ENCODE measurements at regions not wholly inside any gene's neighbourhood (a gene's known extent, or its start where the extent isn't known, plus 50 kb on each side); places are given as distances from the start of the nearest gene placed in this dataset.

DNA sequence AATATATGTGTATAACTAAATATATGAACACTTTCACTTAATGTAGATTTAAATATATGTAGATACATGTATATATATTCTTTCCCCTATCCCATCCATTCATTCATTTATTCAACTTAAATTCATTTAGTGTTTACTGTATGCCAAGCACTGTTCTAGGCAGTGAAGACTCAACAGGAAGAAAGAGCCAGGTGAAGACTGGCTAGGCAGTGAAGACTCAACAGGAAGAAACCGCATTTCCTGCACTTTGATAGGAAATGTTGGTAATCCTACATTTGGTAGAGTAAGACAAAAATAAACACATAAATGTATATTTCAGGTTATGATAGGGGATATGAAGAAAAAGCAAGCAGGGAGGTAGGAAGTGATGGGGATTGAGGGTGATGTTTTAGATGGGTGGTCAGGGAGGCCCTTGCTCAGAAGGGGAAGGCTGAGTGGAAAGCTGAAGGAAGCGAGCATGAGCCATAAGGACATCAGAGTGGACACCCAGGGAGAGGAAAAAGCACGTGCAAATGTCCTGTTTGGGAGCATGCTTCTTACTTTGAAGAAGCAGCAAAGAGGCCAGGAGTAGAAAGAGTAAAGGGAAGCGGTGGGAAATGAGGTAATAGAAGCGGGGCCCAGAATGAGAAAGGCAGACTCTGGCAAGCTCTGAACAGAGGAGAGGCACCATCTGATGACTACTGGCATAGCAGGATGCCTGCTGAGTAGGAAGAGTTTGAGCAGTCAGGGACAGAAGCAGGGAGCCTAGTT lies 227.8 kb upstream of the MAP3K1 start:
- H3K27ac ChIP-seq (ENCODE audit: low read depth, low read length): no peak overlapping the region
- no peak overlapping the region for H3K9ac ChIP-seq (ENCODE audit: low read depth in 1 of 3, low read length in 3 of 3)
- H3K4me3 ChIP-seq (ENCODE audit: low read length in 3 of 3): no peak overlapping the region
- H3K9me3 ChIP-seq (ENCODE audit: control insufficient read depth in 3 of 3, low read length in 3 of 3): peaks cover 0 to 2% (median 0%) of the 10 kb centered on the region in 3 donors
- H3K4me1 ChIP-seq (ENCODE audit: control insufficient read depth in 3 of 3, insufficient read depth in 3 of 3, low read length in 3 of 3): peaks cover 19 to 32% (median 26%) of the 10 kb centered on the region in 3 donors
- no peaks in the 10 kb centered on the region for H3K36me3 ChIP-seq (ENCODE audit: control insufficient read depth in 3 of 3, insufficient read depth in 3 of 3, low read length in 3 of 3)
- no peaks in the 10 kb centered on the region for H3K27me3 ChIP-seq (ENCODE audit: control insufficient read depth in 3 of 3, insufficient read depth in 3 of 3, low read length in 3 of 3)

DNA sequence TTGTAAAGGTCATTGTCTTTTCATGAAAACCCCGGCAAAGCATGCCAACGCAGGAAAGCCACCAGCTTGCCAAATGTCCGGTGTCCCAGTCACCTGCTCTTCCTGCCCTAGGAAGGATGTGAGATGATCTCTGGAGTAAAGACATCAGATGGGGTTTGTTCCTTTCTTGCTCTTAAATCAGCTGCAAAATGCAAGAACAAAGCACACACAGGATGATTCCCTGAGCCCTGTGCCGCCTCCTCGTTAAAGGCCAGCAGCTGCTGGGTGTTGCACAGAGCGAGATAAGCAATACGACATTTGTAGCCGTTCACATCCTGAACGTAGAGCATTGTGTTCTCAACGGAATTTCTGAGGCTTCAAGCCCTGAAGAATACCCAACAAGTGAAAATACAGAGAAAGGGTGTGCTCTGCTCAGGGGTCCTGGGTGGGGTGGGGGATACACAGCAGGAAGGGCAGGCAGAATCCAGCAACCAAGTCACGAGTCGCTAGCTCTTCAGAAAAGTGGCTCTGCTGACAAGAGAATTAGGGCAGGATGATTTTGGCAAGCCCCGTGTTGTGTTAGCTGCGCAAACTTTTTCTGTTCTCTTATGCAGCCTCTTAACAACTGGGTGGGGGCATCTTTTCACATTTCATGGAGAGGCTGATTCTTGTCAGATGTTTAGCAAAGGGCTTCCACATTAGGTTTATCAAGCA lies 229.2 kb upstream of the MAP3K1 start:
- H3K27ac ChIP-seq (ENCODE audit: low read depth, low read length): no peak overlapping the region
- no peaks in the 10 kb centered on the region for H3K36me3 ChIP-seq (ENCODE audit: control insufficient read depth in 3 of 3, insufficient read depth in 3 of 3, low read length in 3 of 3)
- H3K27me3 ChIP-seq (ENCODE audit: control insufficient read depth in 3 of 3, insufficient read depth in 3 of 3, low read length in 3 of 3): no peaks in the 10 kb centered on the region
- H3K9ac ChIP-seq (ENCODE audit: low read depth in 1 of 3, low read length in 3 of 3): no peak overlapping the region
- peak overlapping the region in 1 of 3 donors; percentile 40 for H3K4me3 ChIP-seq (ENCODE audit: low read length in 3 of 3)
- H3K9me3 ChIP-seq (ENCODE audit: control insufficient read depth in 3 of 3, low read length in 3 of 3): peaks cover 0 to 2% (median 0%) of the 10 kb centered on the region in 3 donors
- peaks cover 19 to 32% (median 26%) of the 10 kb centered on the region in 3 donors for H3K4me1 ChIP-seq (ENCODE audit: control insufficient read depth in 3 of 3, insufficient read depth in 3 of 3, low read length in 3 of 3)

DNA sequence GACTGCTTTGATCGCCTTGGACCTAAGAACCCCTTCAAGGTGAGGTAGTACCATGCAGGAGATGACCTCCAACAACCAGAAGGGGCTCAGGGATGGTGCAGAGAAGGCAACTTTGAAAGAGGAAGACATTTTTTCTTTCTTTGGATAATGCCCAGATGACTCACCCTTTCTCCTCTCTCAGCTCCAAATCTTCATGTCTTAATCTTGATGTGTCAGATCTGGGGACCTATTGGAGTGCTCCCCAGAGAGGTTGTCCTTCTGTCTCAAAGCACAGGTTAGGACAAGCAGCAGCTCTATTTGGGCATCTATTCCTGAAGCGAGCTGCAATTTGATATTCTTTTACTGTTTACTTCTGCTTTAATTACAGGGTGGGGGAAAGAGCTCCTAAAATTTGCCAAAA lies 229.9 kb upstream of the MAP3K1 start:
- Histone ChIP-seq H3K4me1 (ENCODE audit: control insufficient read depth in 3 of 3, insufficient read depth in 3 of 3, low read length in 3 of 3) (peaks cover 19 to 32% (median 26%) of the 10 kb centered on the region in 3 donors), H3K9me3 (ENCODE audit: control insufficient read depth in 3 of 3, low read length in 3 of 3) (peaks cover 0 to 2% (median 0%) of the 10 kb centered on the region in 3 donors), H3K27me3 (ENCODE audit: control insufficient read depth in 3 of 3, insufficient read depth in 3 of 3, low read length in 3 of 3) (no peaks in the 10 kb centered on the region), H3K4me3 (ENCODE audit: low read length in 3 of 3) (no peak overlapping the region), H3K36me3 (ENCODE audit: control insufficient read depth in 3 of 3, insufficient read depth in 3 of 3, low read length in 3 of 3) (no peaks in the 10 kb centered on the region), H3K9ac (ENCODE audit: low read depth in 1 of 3, low read length in 3 of 3) (no peak overlapping the region), H3K27ac (ENCODE audit: low read depth, low read length) (no peak overlapping the region)

DNA sequence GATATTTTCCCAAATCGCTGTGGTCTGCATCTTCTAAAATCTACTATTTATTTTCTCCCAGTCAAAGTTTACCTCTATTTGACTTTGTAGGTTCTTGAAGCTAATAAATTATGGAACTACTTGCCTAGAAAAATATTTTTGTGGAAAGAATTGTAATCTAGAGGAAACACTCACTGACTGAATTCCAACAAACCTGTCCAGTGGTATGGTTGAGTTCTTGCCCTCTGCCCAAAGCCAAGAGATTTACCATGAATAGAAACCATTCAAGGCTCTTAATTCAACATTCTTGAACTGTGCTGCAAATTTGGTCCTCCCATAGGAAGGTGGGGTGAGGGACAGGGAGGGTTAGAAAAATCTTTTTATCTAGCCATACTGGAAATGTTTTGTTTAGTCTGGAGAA lies 233.9 kb upstream of the MAP3K1 start:
- no peak overlapping the region for H3K9ac ChIP-seq (ENCODE audit: low read depth in 1 of 3, low read length in 3 of 3)
- no peak overlapping the region for H3K27ac ChIP-seq (ENCODE audit: low read depth, low read length)

DNA sequence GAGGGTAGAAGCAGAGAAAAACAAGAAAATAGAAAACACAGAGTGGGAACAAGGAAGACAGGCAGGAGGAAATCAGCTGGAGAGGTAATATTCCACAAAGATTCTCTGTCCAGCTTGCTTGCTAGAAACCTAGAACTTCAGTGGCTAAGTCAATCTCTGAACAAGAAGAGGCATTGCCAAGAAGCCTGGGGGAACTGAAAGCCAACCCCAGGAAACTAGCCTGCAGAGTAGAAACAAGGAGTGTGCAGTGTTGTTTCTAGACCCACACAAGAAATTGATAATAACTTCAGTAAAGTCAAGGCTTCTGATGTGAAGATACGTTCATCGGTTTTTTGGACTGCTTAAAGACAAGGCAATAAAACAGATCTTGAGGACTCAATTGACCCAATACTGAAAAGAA lies 234.5 kb upstream of the MAP3K1 start:
- Histone ChIP-seq H3K9me3 (ENCODE audit: control insufficient read depth in 3 of 3, low read length in 3 of 3) (peaks cover 0 to 2% (median 0%) of the 10 kb centered on the region in 3 donors), H3K4me3 (ENCODE audit: low read length in 3 of 3) (no peak overlapping the region), H3K27ac (ENCODE audit: low read depth, low read length) (no peak overlapping the region), H3K4me1 (ENCODE audit: control insufficient read depth in 3 of 3, insufficient read depth in 3 of 3, low read length in 3 of 3) (peaks cover 1 to 7% (median 6%) of the 10 kb centered on the region in 3 donors), H3K36me3 (ENCODE audit: control insufficient read depth in 3 of 3, insufficient read depth in 3 of 3, low read length in 3 of 3) (no peaks in the 10 kb centered on the region), H3K9ac (ENCODE audit: low read depth in 1 of 3, low read length in 3 of 3) (no peak overlapping the region), H3K27me3 (ENCODE audit: control insufficient read depth in 3 of 3, insufficient read depth in 3 of 3, low read length in 3 of 3) (no peaks in the 10 kb centered on the region)

More for the DNA sequence above, 233.9 kb upstream of the MAP3K1 start:
- Histone ChIP-seq H3K4me1 (ENCODE audit: control insufficient read depth in 3 of 3, insufficient read depth in 3 of 3, low read length in 3 of 3) (peaks cover 4 to 12% (median 10%) of the 10 kb centered on the region in 3 donors), H3K9me3 (ENCODE audit: control insufficient read depth in 3 of 3, low read length in 3 of 3) (peaks cover 0 to 2% (median 0%) of the 10 kb centered on the region in 3 donors), H3K27me3 (ENCODE audit: control insufficient read depth in 3 of 3, insufficient read depth in 3 of 3, low read length in 3 of 3) (no peaks in the 10 kb centered on the region), H3K36me3 (ENCODE audit: control insufficient read depth in 3 of 3, insufficient read depth in 3 of 3, low read length in 3 of 3) (no peaks in the 10 kb centered on the region), H3K4me3 (ENCODE audit: low read length in 3 of 3) (no peak overlapping the region)

DNA sequence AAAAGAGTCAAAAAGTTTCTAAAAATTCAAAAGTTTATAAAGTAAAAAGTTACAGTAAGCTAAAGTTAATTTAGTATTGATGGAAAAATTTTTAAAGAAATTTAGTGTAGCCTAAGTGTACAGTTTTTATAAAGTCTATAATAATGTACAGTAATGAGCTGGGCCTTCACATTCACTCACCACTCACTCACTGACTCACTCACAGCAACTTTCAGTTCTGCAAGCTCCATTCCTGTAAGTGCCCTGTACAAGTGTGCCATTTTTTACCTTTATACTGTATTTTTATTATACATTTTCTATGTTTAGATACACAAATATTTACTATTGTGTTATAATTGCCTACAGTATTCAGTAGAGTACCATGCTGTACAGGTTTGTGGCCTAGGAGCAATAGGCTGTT lies 239.5 kb upstream of the MAP3K1 start:
- H3K36me3 ChIP-seq (ENCODE audit: control insufficient read depth in 3 of 3, insufficient read depth in 3 of 3, low read length in 3 of 3): no peaks in the 10 kb centered on the region
- no peaks in the 10 kb centered on the region for H3K9me3 ChIP-seq (ENCODE audit: control insufficient read depth in 3 of 3, low read length in 3 of 3)
- H3K4me3 ChIP-seq (ENCODE audit: low read length in 3 of 3): no peak overlapping the region
- H3K27me3 ChIP-seq (ENCODE audit: control insufficient read depth in 3 of 3, insufficient read depth in 3 of 3, low read length in 3 of 3): no peaks in the 10 kb centered on the region
- H3K4me1 ChIP-seq (ENCODE audit: control insufficient read depth in 3 of 3, insufficient read depth in 3 of 3, low read length in 3 of 3): no peaks in the 10 kb centered on the region
- no peak overlapping the region for H3K27ac ChIP-seq (ENCODE audit: low read depth, low read length)
- H3K9ac ChIP-seq (ENCODE audit: low read depth in 1 of 3, low read length in 3 of 3): no peak overlapping the region

DNA sequence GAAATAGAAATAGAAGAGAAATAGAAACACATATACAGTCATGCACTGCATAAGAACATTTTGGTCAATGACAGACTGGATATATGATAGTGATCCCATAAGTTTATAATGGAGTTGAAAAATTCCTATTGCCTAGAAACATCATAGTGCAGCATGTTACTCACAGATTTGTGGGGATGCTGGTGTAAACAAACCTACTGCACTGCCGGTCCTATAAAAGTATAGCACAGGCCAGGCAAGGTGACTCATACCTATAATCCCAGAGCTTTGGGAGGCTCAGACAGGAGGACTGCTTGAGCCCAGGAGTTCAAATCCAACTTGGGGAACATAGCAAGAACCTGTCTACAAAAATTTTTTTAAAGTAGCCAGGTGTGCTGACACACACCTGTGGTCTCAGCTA lies 240.6 kb upstream of the MAP3K1 start:
- no peak overlapping the region for H3K9ac ChIP-seq (ENCODE audit: low read depth in 1 of 3, low read length in 3 of 3)
- no peaks in the 10 kb centered on the region for H3K9me3 ChIP-seq (ENCODE audit: control insufficient read depth in 3 of 3, low read length in 3 of 3)
- no peaks in the 10 kb centered on the region for H3K36me3 ChIP-seq (ENCODE audit: control insufficient read depth in 3 of 3, insufficient read depth in 3 of 3, low read length in 3 of 3)
- no peaks in the 10 kb centered on the region for H3K4me1 ChIP-seq (ENCODE audit: control insufficient read depth in 3 of 3, insufficient read depth in 3 of 3, low read length in 3 of 3)
- no peak overlapping the region for H3K4me3 ChIP-seq (ENCODE audit: low read length in 3 of 3)
- no peaks in the 10 kb centered on the region for H3K27me3 ChIP-seq (ENCODE audit: control insufficient read depth in 3 of 3, insufficient read depth in 3 of 3, low read length in 3 of 3)
- H3K27ac ChIP-seq (ENCODE audit: low read depth, low read length): no peak overlapping the region

DNA sequence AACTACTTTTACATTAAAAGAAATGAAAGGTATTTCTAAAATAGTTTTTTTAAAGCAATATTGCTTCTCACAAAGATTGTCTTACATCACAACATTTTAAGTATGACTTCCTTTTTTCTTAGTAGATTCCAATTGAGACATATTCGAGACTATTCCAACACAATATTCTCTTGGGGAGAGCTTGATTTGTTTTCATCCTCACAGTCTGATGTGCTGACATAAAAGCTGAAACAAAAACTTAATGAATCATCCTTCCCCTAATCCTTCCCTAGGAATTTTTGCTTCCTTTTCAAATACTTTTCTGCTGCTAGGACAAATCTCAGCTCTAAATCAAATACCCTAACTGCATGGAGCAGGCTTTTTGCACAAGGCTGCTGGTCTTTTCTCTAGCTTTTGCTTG lies 245.8 kb upstream of the MAP3K1 start:
- Histone ChIP-seq H3K9me3 (ENCODE audit: control insufficient read depth in 3 of 3, low read length in 3 of 3) (no peaks in the 10 kb centered on the region), H3K36me3 (ENCODE audit: control insufficient read depth in 3 of 3, insufficient read depth in 3 of 3, low read length in 3 of 3) (no peaks in the 10 kb centered on the region), H3K27me3 (ENCODE audit: control insufficient read depth in 3 of 3, insufficient read depth in 3 of 3, low read length in 3 of 3) (no peaks in the 10 kb centered on the region), H3K9ac (ENCODE audit: low read depth in 1 of 3, low read length in 3 of 3) (no peak overlapping the region), H3K4me1 (ENCODE audit: control insufficient read depth in 3 of 3, insufficient read depth in 3 of 3, low read length in 3 of 3) (peaks cover 0 to 8% (median 6%) of the 10 kb centered on the region in 3 donors), H3K4me3 (ENCODE audit: low read length in 3 of 3) (no peak overlapping the region), H3K27ac (ENCODE audit: low read depth, low read length) (peak overlapping the region; percentile 7)

DNA sequence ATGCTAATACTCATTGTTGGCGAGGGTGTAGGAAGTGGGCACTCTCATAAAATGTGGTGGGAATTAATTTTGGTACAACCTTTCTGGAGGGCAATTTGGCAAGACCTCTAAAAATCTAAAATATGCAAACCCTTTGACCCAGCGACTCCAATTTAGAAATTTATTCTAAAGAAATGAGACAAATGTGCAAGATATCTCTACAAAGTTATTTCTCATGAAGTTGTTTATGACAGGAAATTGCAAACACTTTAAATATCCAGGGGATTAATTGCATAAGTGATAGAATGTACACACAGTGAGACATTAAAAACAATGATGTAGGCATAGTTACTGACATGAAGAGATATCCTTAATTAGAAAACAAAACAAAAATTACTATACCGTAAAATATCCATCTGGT lies 246.3 kb upstream of the MAP3K1 start:
- H3K4me3 ChIP-seq (ENCODE audit: low read length in 3 of 3): no peak overlapping the region
- no peaks in the 10 kb centered on the region for H3K36me3 ChIP-seq (ENCODE audit: control insufficient read depth in 3 of 3, insufficient read depth in 3 of 3, low read length in 3 of 3)
- H3K27ac ChIP-seq (ENCODE audit: low read depth, low read length): no peak overlapping the region
- no peak overlapping the region for H3K9ac ChIP-seq (ENCODE audit: low read depth in 1 of 3, low read length in 3 of 3)
- peaks cover 0 to under 1% (median 0%) of the 10 kb centered on the region in 3 donors for H3K27me3 ChIP-seq (ENCODE audit: control insufficient read depth in 3 of 3, insufficient read depth in 3 of 3, low read length in 3 of 3)
- H3K9me3 ChIP-seq (ENCODE audit: control insufficient read depth in 3 of 3, low read length in 3 of 3): no peaks in the 10 kb centered on the region
- H3K4me1 ChIP-seq (ENCODE audit: control insufficient read depth in 3 of 3, insufficient read depth in 3 of 3, low read length in 3 of 3): peaks cover 0 to 8% (median 6%) of the 10 kb centered on the region in 3 donors

DNA sequence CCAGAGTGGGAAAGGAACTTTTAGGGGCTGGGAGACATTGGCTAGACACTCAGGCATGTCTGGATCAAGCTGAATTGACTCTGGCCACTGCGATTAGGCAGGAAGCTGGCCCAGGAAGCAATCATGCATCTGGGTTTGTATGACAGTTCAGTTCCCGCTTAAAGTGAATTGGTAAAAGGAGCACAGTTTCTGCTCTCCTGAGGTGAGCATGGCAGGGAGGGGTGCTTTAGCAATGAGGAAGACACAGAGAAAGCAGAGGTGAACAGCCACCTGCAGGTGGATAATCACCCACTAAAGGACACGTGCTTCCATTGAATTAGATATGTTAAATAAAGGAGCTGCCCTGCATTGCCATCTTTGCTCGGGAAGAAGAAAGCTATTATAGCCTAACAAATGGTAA lies 248.1 kb upstream of the MAP3K1 start:
- Histone ChIP-seq H3K36me3 (ENCODE audit: control insufficient read depth in 3 of 3, insufficient read depth in 3 of 3, low read length in 3 of 3) (no peaks in the 10 kb centered on the region), H3K27me3 (ENCODE audit: control insufficient read depth in 3 of 3, insufficient read depth in 3 of 3, low read length in 3 of 3) (peaks cover 0 to 3% (median 0%) of the 10 kb centered on the region in 3 donors), H3K4me3 (ENCODE audit: low read length in 3 of 3) (no peak overlapping the region), H3K9me3 (ENCODE audit: control insufficient read depth in 3 of 3, low read length in 3 of 3) (no peaks in the 10 kb centered on the region), H3K4me1 (ENCODE audit: control insufficient read depth in 3 of 3, insufficient read depth in 3 of 3, low read length in 3 of 3) (peaks cover 0 to 8% (median 6%) of the 10 kb centered on the region in 3 donors), H3K9ac (ENCODE audit: low read depth in 1 of 3, low read length in 3 of 3) (no peak overlapping the region), H3K27ac (ENCODE audit: low read depth, low read length) (no peak overlapping the region)
